GM13977 (cell line): ENCODE measurements at regions not wholly inside any gene's neighbourhood (a gene's known extent, or its start where the extent isn't known, plus 50 kb on each side); places are given as distances from the start of the nearest gene placed in this dataset.

Experiments used
- DNase-seq: peaks from one replicate; pipeline ENCODE4 v3.0.0; 2012; ENCODE audit warnings: low spot score
- CTCF ChIP-seq: IDR thresholded peaks from 2 replicates; pipeline ENCODE4 v1.5.1; 2012; ENCODE audit warnings: mild to moderate bottlenecking, control low read depth; ENCODE audit not compliant: insufficient read depth; ENCODE audit errors: extremely low read depth, missing control alignments
- in situ Hi-C: fragments of 300-500 bp; cut with MboI; formaldehyde crosslinking; loops from one replicate; pipeline ENCODE4 v1.12.0; 2022; ENCODE audit warnings: low sequenced_read_pairs, low pct_unique_long_range_greater_than_20kb, mixed read lengths, inconsistent platforms; ENCODE audit not compliant: unreplicated experiment

- no peak for TF ChIP-seq CTCF
- in situ Hi-C loops: loop anchor here (25.0 kb wide), 1 partner anchor 701 kb away; the partner anchor contains the start of gene HTR2A
- no peak for DNase-seq
These were observed 412.4 kb downstream of the SUCLA2 start for GRCh38 chr13:47588676-47589075.

GRCh38 chr13:47572375-47572774 lies 428.7 kb downstream of the SUCLA2 start:
- in situ Hi-C loops: no loop called here

GRCh38 chr13:47564041-47564440 lies 437.0 kb downstream of the SUCLA2 start:
- no peak for DNase-seq
- in situ Hi-C loops: no loop called here
- no peak for TF ChIP-seq CTCF

More at GRCh38 chr13:47572375-47572774, 428.7 kb downstream of the SUCLA2 start:
- no peak for TF ChIP-seq CTCF
- no peak for DNase-seq

GRCh38 chr13:47556703-47557102 lies 444.4 kb downstream of the SUCLA2 start:
- in situ Hi-C loops: no loop called here
- DNase-seq: no peak
- no peak for TF ChIP-seq CTCF

GRCh38 chr13:47555235-47555634 lies 445.8 kb downstream of the SUCLA2 start:
- no peak for TF ChIP-seq CTCF
- no peak for DNase-seq
- in situ Hi-C loops: no loop called here

- in situ Hi-C loops: no loop called here
- no peak for TF ChIP-seq CTCF
These were observed 447.6 kb downstream of the SUCLA2 start for GRCh38 chr13:47553329-47553977.

More at GRCh38 chr13:47553329-47553977, 447.6 kb downstream of the SUCLA2 start:
- no peak for DNase-seq
